Activated CD4-positive, CD25-positive, alpha-beta regulatory T cell treated with anti-CD3 and anti-CD28 coated beads, Interleukin-2, amount 50 U/mL, for 72 hours (primary cell): ENCODE measurements at regions not wholly inside any gene's neighbourhood (a gene's known extent, or its start where the extent isn't known, plus 50 kb on each side); places are given as distances from the start of the nearest gene placed in this dataset.
"Not testable (repeated sequence)": the region's sequence is repeated elsewhere in the genome, so short reads cannot be mapped to it uniquely, and the experiment has no call there.

Experiments used
- DNase-seq: peaks from one replicate; pipeline ENCODE4 v3.0.0; 2021

DNA sequence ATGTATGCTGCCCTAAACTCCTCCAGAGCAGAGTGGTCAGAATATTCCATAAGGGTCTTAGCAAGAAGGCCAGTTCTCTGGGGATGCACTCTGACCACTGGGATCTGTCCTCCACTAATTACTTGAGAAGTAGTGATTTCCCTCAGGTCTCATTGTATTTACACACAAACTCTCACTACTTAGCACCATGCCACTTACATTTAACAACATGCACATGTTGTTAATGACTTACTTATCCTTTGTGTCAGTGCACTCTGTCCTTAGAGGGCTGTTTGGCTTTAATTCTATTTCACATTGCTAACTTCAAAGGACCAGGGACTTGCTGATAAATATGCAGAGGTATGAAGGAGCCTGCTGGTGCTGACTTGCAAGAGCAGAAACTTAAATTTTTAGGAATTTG is 1415.5 kb upstream of the ACVR2A start:
- DNase-seq: no peak

DNA sequence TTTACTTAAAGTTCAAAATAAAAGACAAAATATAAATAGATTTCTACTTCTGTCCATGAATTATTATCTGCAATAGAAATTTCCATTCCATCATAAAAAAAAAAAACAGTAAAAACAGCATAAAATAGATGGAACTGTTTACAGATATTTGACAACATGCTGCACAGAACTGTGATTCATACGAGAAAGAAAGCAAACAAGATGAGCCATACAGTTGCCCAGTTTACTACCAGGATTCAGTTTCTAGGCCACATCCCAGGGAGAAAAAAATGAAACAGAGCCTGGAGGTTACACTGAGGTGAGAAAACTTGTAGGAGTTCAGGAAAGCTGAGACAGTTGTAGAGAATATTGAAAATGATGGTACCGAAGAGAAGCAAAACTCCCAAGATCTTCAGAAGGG is 1426.9 kb upstream of the ACVR2A start:
- no peak for DNase-seq

DNA sequence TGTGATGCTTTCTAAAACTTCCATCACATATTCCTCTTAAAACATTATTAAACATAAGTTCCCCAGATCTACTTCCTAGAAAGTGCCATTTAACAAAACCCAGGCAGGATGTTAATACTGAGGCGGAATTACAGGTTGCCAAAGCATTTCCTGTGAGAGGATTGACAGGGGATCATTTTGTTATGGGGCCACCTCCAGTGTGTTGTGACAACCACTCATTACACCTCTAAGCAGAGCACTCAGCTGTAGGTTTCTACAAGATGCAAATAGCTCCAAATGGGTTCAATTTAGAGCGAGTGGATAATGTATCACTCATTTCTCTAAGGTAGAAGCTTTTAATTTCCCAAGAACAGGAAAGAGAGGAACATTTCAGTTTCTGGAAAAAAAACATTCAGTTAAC is 1429.5 kb upstream of the ACVR2A start:
- DNase-seq: no peak

DNA sequence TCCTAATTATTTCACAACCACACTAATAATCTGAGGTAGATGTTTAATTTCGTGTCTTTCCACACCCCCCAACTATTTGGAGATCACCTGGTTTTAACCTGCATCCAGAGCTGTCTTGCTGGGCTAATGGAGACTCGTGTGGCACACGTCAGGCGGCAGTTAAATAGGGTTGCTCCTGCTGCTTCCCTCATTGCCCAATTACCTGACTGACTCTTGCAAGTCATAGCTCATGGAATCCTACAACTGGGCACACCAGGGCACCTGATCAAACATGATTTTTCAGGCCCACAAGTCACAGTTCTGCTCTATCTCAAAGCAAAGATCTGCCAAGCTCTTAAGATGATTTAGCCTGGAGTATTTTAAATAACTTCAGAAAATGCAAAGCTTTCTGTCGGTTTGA is 1430.4 kb upstream of the ACVR2A start:
- no peak for DNase-seq

DNA sequence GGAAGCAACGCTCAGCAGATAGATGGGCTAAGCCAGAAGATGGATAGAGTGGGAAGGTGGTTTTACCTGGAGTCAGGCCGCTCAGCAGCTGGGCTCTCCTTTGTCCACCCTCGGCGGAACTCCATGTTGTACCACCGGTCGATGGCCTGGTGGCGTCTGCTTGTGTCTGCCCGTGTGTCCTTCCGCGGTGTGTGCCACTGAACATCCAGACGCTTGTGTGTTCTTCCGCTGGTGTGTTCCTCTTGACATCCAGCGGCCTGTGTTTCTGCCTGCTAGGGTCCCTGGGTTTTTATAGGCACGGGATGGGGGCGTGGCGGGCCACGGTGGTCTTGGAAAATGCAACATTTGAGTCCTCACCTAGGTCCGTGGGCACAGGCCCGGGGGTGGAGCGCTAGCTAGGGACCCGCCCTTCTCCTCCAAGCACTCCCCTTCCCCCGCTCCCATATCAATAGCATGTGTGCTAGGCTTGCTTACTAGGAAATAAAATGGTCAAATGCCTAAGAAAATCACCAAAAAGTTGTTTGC is 1431.7 kb upstream of the ACVR2A start:
- no peak for DNase-seq

DNA sequence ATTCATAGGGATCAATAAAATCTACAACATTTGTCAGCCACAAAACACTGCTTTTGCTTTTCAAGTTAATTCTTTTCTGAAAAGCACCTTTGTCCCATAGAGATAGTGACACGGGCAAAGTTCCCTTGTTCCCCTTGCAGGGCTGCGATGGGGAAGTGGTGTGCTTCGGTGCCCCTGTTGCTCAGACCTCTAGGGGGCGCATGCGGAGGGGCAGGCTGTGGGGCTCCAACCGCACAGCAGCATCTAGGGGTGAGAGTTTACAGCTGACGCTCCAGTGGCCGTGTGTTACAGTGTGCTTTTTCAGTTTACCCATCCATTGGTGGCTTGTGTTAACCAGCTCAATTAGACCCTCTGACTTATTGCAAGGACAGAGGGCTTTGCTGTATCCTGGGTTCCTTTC is 1432.2 kb upstream of the ACVR2A start:
- no peak for DNase-seq

DNA sequence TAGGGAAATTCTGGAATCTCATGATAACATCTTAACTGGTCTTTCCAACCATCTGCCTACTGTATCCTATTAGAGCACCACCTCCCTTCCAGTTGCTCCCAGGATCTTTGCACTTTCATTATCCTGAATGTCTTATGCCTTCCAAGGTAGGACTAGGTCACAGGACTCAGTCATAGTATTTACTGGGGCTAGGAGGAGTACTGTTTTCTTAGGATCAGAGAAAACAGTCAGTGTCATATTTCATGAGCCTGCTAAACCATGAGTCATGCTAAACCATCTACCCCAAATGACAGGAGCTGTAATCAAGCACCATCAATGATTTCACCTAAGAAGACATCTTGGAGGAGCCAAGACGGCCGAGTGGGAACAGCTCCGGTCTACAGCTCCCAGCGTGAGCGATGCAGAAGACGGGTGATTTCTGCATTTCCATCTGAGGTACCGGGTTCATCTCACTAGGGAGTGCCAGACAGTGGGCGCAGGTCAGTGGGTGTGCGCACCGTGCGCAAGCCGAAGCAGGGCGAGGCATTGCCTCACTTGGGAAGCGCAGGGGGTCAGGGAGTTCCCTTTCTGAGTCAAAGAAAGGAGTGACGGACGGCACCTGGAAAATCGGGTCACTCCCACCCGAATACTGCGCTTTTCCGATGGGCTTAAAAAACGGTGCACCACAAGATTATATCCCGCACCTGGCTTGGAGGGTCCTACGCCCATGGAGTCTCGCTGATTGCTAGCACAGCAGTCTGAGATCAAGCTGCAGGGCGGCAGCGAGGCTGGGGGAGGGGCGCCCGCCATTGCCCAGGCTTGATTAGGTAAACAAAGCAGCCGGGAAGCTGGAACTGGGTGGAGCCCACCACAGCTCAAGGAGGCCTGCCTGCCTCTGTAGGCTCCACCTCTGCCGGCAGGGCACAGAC is 1439.2 kb upstream of the ACVR2A start:
- not testable (repeated sequence) for DNase-seq

DNA sequence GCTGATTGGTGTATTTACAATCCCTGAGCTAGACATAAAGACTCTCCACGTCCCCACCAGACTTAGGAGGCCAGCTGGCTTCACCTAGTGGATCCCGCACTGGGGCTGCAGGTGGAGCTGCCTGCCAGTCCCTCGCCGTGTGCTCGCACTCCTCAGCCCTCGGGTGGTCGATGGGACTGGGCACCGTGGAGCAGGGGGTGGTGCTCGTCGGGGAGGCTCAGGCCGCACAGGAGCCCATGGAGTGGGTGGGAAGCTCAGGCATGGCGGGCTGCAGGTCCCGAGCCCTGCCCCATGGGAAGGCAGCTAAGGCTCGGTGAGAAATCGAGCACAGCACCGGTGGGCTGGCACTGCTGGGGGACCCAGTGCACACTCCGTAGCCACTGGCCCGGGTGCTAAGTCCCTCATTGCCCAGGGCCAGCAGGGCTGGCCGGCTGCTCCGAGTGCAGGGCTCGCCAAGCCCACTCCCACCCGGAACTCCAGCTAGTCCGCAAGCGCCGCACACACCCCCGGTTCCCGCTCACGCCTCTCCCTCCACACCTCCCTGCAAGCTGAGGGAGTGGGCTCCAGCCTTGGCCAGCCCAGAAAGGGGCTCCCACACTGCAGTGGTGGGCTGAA is 1441.2 kb upstream of the ACVR2A start:
- DNase-seq: not testable (repeated sequence)

DNA sequence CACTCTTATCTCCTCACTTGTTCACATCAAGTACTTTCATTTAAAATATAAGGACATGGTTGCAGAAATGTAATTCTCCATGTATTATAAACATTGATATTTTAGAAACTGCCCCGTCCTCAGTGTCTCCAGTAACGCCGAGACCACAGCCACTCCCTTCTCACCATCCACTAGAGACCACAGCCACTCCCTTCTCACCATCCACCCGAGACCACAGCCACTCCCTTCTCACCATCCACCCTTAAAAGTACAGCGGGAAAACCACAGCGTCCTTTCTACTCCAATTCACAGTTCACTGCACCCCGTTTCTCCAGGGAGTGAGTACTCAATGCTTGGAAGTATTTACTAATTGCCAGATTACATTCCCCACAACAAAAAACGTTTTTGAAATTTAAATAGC is 1452.2 kb upstream of the ACVR2A start:
- no peak for DNase-seq

DNA sequence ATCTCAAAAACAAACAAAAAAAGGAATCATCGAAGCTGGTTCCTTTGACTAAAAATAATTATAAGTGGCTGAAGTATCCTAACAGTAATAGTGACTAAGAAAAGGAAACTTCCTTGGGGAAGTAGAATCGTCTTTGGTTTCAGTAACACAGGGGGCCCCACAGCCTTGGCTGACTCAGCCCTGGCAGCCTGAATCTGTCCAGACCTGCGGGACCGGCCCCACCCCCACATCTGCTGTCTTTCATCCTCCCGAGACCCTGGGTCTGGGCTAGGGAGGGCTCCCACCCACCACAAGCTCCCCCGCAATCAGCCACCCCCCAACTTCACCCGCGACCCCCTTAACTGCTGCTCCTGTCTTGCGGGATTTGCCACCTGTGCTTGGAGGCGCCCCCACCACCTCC is 1452.6 kb upstream of the ACVR2A start:
- DNase-seq: no peak

DNA sequence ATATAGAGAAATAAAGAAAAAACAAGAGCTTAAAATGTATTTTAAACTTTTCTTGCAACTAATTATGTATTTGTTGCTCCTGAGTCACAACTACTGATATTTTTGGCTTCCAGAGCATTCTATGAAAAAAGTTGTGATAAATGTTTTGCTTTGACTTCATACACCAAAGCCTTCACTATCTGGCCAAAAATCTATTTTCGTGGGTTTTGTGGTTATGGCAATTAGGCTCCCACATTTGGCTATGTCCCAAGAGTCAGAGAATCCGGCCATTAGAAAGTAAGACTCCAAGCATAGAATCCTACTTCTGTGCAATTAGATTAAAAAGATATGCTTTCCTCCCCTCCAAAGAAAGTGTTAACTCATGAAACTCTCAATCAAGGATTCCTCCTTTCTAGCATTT is 1456.1 kb upstream of the ACVR2A start:
- no peak for DNase-seq

DNA sequence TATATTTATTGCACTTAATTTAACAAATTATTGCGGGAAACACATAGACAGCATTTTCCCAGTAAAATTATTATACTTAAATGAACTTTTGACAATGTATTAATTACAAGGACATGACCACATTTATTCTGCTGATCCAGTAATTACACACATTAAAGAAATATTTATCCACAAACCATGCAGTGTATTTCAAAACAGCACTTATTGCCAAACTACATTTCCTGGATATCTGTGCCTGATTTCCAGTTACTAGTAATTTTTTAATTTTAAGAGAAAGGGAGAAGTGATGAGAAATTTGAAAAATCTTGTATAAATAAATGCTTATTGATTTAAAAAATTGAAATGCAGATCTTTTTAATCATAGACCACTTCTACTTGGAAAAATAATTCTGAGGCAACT is 1458.7 kb upstream of the ACVR2A start:
- DNase-seq: no peak

DNA sequence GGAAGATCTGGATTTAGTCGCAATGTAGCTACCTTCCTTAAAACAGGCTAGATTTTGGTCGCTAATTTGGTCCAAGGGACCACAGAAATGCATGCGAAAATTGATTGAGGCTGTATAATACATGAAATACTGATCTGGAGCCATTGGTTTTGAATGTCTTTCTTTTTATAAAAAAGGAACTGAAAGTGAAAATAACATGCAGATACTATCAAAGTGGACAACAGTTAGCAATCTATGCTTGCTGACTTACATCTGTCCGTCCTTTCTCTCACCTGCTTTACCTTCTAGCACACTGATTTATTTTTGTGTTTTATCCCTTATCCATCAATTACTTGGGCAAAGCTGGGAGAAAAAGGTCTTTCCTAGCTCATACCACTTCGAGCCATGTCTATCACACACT is 1459.8 kb upstream of the ACVR2A start:
- no peak for DNase-seq

DNA sequence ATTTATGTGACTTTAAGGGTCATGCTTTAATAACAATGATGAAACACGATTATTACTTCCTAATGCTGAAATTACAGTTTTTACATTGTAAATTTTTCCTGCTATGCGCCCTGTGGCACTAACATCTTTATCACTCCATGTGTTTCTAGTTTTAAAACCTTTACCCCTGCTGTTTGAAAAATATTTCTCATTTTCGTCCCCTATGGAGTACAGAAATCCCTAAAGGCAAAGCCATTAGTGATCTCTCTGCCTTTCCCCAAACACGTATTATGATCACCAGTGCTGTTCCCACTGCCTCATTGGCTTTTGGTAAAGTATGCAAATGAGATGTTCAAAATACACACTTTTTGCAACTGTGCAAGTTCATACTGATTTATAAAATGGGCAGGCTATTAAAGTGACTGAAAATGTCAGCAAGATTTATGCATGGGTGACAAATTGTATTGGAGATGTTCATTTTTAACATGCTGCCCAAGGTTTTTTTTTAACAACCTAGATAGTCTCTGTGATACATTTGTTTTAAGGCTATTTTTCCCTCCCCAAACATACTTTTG is 1468.2 kb upstream of the ACVR2A start:
- DNase-seq: no peak

DNA sequence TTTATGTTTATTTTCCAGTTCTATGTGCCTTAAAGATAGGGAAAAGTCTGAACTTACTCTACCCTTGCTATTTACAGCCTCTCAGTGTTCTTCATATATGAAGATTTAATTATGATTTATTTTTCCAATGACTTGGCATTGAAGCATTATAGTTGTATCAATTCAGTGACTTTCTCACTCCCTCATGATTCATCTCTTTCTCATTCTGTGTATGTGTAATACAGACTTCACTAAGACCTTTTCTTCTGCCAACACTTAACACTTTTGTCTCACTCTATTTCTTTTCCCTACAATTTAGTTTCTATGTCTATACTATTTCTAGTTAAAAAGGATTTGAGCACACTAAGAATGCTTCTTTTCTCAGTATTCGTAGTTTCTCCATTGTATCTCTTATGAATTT is 1470.3 kb upstream of the ACVR2A start:
- no peak for DNase-seq

DNA sequence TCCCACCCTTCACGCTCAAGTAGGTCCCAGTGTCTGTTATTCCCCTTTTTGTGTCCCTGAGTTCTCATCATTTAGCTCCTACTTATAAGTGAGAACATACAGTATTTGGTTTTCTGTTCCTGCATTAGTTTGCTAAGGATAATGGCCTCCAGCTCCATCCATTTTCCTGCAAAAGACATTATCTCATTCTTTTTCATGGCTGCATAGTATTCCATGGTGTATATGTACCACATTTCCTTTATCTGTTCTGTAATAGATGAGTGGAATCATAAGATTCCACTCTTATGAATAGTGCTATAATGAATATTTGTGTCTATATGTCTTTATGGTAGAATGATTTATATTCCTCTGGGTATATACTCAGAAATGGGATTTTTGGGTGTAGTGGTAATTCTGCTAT is 1473.5 kb upstream of the ACVR2A start:
- DNase-seq: not testable (repeated sequence)

DNA sequence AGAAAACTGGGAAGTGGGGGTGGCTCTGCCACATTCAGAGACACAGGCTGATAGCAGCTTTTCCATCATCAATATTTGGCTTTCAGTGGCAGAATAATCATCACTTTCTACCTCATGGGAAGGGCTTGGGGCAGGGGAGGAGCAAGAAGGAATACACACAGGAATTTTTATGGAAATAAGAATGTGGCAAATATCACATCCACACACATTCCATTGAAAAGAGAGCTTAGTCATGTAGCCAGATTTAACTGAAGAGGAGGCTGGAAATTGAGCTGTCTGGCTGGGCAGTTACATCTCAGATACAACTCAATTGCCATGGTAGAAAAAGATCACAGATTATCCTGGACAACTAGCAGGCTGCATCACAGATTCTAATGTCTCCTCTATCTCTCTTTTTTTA is 1474.0 kb upstream of the ACVR2A start:
- DNase-seq: no peak

DNA sequence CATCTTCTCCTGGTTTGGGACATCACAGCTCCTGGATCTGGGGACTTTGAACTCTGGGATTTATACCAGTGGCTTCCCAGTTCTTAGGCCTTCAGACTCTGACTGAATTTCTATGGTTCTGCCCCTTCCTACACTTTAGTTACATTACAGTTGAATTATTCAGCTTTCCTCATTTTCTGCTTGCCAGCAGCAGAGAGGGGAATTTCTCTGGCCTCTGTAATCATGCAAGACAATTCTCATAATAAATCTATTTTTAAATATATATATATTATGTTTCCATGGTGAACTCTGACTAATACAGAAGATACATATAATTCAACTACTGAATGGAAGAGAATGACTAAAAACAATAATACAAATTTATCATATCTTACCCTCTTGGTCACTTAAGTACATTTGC is 1478.6 kb upstream of the ACVR2A start:
- DNase-seq: no peak

DNA sequence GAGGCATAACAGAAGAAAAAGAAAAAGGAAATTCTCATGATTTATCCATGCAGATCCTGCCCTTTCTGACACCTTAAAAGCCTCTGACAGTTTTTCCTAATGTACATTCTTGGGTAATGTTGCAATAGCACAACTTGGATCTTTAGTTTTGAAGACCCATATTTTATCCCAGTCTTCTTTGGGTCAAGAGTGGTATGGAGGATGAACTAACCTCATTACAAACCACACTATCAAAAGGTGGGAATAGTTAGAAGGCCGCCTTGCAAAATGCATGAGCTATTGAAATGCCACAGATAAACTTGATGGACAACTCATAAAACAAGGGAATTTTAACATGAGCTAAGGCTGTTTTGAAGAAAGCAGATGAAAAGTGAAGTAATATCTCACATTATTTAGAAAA is 1479.8 kb upstream of the ACVR2A start:
- no peak for DNase-seq

DNA sequence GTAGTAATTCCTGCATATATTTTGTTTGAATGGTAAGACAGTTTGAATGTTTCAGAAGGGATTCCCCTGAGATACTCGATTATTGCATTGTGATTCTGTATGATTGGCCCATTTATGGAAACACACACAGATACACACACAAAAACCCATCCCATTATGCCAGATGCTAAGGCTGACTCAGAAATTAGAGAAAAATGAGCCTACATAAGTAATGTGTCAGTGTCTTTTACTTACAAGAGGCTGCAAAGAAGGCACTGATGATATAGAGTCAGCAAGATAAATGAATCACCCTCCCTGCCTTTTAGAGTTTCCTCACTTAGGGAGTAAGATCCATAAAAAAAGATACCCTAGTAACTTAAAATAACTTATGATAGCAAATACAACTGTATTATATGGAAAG is 1481.1 kb upstream of the ACVR2A start:
- no peak for DNase-seq

DNA sequence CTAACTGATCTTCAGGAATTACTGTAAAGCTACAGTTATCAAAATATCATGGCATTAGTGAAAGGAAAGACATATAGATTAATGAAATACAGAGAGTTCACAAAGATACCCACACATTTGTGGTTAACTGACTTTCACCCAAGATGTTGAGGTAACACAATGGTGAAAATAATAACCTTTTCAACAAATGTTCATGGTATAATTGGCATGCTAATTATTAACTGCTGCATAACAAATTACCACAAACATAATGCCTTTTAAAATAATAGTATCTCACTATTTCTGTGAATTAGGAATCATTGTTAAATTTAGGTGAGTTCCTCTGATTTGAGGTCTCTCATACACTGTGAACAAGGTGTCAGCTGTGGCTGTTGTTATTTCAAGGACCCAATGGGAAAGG is 1493.1 kb upstream of the ACVR2A start:
- DNase-seq: no peak

DNA sequence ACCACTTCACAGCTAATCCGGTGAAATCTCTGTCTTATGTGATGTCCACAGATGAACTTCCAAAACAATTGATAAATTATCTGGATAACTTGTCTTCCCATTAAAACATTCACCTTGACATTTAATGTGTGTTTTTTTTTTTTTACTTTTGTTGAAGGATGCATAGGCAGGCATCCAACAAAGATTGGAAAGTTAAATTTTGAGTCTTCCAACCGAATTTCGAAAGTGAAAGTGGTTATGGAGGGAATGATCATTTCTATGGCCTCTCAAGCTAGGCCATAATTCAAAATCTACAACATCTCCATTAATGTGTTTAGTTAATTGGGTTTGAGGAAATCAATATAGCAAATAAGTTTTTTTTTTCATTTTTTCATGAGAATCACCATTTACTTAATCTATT is 1495.5 kb upstream of the ACVR2A start:
- no peak for DNase-seq

DNA sequence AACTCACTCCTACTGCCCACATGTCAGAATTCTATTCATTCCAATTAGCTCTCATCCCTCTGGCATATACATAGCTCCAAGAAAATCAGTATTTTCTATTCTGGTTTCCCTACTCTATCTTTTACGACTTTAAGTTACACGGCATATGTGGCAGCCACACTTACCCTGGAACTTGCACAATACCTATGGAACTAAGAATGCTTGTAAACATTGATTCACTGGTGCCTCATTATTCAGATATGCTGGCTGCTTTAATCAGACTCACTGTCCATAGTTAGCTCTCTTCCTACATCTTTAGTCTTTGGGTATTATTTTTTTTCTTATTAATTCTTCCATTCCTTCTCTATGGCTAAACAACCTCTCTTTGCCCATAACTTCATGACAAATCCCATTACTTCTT is 1519.9 kb upstream of the ACVR2A start:
- no peak for DNase-seq

DNA sequence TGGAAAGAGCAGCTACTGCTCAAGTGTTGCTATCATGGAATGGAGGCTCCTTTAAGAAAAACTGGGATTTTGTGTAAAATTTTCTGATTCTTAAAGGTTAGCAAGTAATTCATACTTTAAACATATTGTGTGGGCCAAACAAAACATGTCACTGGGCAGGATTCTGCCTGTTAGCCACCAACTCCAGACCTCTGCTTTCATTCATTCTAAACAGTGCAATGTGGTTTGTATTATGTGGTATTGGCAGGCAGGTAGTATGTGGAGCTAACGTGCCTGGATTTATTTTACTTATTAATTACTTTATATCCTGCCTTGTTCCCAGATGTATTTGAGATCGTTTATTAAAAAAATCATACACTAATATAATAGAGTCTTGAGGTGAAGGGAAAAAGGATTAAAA is 1521.3 kb upstream of the ACVR2A start:
- DNase-seq: no peak
